Activated naive CD8-positive, alpha-beta T cell treated with anti-CD3 and anti-CD28 coated beads, Interleukin-2, amount 10 ng/mL, durations not matched to agents 7 days and 5 days (primary cell): ENCODE measurements at regions not wholly inside any gene's neighbourhood (a gene's known extent, or its start where the extent isn't known, plus 50 kb on each side); places are given as distances from the start of the nearest gene placed in this dataset.

Experiments
- ATAC-seq: fragments of 150-1000 bp; cut with Tn5 transposase; one replicate; pipeline ENCODE4 v1.10.0; 2021; ENCODE audit warnings: low read depth, moderate library complexity
- POLR2A ChIA-PET: fragments of 350-600 bp; sonication (Branson Sonifier 250); formaldehyde crosslinking; loops from one replicate; lab custom pipeline; 2021; ENCODE audit warnings: antibody characterized with exemption; lab: Charles Lee
- DNase-seq: peaks from one replicate; pipeline ENCODE4 v3.0.0; 2021
- H3K27ac Mint-ChIP-seq: one replicate; pipeline ENCODE4 v1.8.0; 2022; ENCODE audit warnings: mild to moderate bottlenecking, mixed read lengths
- H3K27me3 Mint-ChIP-seq: one replicate; pipeline ENCODE4 v1.8.0; 2022; ENCODE audit warnings: mild to moderate bottlenecking, moderate library complexity, mixed read lengths
- H3K36me3 Mint-ChIP-seq: one replicate; pipeline ENCODE4 v1.8.0; 2021; ENCODE audit warnings: mild to moderate bottlenecking, mixed read lengths
- H3K4me1 Mint-ChIP-seq: one replicate; pipeline ENCODE4 v1.8.0; 2021; ENCODE audit warnings: mixed read lengths
- H3K4me3 Mint-ChIP-seq: one replicate; pipeline ENCODE4 v1.8.0; 2022; ENCODE audit warnings: mild to moderate bottlenecking, moderate library complexity, mixed read lengths
- H3K9me3 Mint-ChIP-seq: one replicate; pipeline ENCODE4 v1.8.0; 2021; ENCODE audit warnings: mixed read lengths

- no peak for ATAC-seq
Measured at GRCh38 chr1:86214605-86215004, 58.0 kb upstream of the COL24A1 start.

GRCh38 chr1:86209346-86209745 lies 52.8 kb upstream of the COL24A1 start:
- H3K4me3 Mint-ChIP-seq: no peak overlapping the region
- no peaks in the 10 kb centered on the region for H3K27me3 Mint-ChIP-seq
- DNase-seq: no peak
- no peaks in the 10 kb centered on the region for H3K36me3 Mint-ChIP-seq
- H3K9me3 Mint-ChIP-seq: no peaks in the 10 kb centered on the region
- ATAC-seq: no peak
- POLR2A ChIA-PET: no interaction called here
- no peak overlapping the region for H3K27ac Mint-ChIP-seq
- no peaks in the 10 kb centered on the region for H3K4me1 Mint-ChIP-seq

More at GRCh38 chr1:86214605-86215004, 58.0 kb upstream of the COL24A1 start:
- H3K27me3 Mint-ChIP-seq: no peaks in the 10 kb centered on the region
- H3K9me3 Mint-ChIP-seq: no peaks in the 10 kb centered on the region
- POLR2A ChIA-PET: no interaction called here
- no peak overlapping the region for H3K4me3 Mint-ChIP-seq
- no peak overlapping the region for H3K27ac Mint-ChIP-seq
- no peak for DNase-seq
- no peaks in the 10 kb centered on the region for H3K4me1 Mint-ChIP-seq
- no peaks in the 10 kb centered on the region for H3K36me3 Mint-ChIP-seq

DNA sequence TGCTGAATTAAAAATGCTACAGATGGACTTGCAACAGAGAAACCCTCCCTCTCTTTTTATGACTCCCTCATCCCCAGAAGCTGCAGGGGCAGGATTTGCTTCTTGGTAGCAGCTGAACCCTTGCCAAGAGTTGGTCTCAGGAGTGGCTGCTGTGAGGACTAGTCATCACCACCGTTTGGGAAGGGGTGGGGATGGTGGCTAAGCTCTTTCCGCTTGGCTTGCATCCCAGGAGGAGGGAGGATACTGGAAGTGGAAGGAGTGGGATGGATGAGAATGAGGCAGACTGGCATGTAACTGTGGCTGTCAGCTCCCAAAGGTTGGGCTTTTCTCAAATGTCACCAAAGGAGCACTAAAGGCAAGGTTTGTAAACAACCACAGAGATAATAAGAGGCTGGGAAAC lies 50.8 kb upstream of the COL24A1 start:
- Mint-ChIP-seq H3K4me1 (no peaks in the 10 kb centered on the region), H3K27ac (no peak overlapping the region), H3K9me3 (no peaks in the 10 kb centered on the region), H3K36me3 (no peaks in the 10 kb centered on the region), H3K4me3 (no peak overlapping the region), H3K27me3 (no peaks in the 10 kb centered on the region)
- POLR2A ChIA-PET: no interaction called here
- no peak for DNase-seq
- no peak for ATAC-seq
